ENCODE measurements at regions not wholly inside any gene's neighbourhood (a gene's known extent, or its start where the extent isn't known, plus 50 kb on each side); places are given as distances from the start of the nearest gene placed in this dataset.

GRCh38 chr7:84302949-84303348 lies 108.4 kb upstream of the SEMA3A start:
- no peak for TF ChIP-seq TAF1 (IDR thresholded peaks at IDR 0.05; ENCODE audit: borderline replicate concordance, low read depth, low read length)
- TF ChIP-seq ZBTB40 (IDR thresholded peaks at IDR 0.05; ENCODE audit: borderline replicate concordance) = no peak
- TF ChIP-seq MTA3 (IDR thresholded peaks at IDR 0.05; ENCODE audit: borderline replicate concordance, low read length) = no peak
- TF ChIP-seq MYC (IDR thresholded peaks at IDR 0.05; ENCODE audit: insufficient read depth, insufficient read length, insufficient replicate concordance, low read length, severe bottlenecking) = no peak
- no peak for TF ChIP-seq CTCF (IDR thresholded peaks at IDR 0.05 in 2 of 3, conservative IDR thresholded peaks at IDR 0.05 in 1 of 3; ENCODE audit: control insufficient read depth in 2 of 3, extremely low read depth in 1 of 3, insufficient read depth in 1 of 3, low read depth in 3 of 3, low read length in 3 of 3)
- no peak for TF ChIP-seq NFIC (IDR thresholded peaks at IDR 0.05; ENCODE audit: low read depth, low read length)
- TF ChIP-seq PKNOX1 (IDR thresholded peaks at IDR 0.05) = no peak
- no peak for TF ChIP-seq REST (IDR thresholded peaks at IDR 0.05; ENCODE audit: low read depth, low read length)
- no peak for TF ChIP-seq PRDM15 (CRISPR knock-in tag; IDR thresholded peaks at IDR 0.05)

Data from GM12878 (cell line).